Nephron (organoid): ENCODE measurements at regions not wholly inside any gene's neighbourhood (a gene's known extent, or its start where the extent isn't known, plus 50 kb on each side); places are given as distances from the start of the nearest gene placed in this dataset.
A peak's percentile ranks its signal among the peaks of the same experiment; 100 is the strongest.

ENCODE experiments used
- H3K27ac Mint-ChIP-seq, 3 experiments: 2 replicates each; pipeline ENCODE4 v1.8.0; 2020; ENCODE audit warnings: mixed read lengths in 3 of 3, mild to moderate bottlenecking in 2 of 3, moderate library complexity in 1 of 3
- H3K27me3 Mint-ChIP-seq: 2 replicates; pipeline ENCODE4 v1.8.0; 2021; ENCODE audit warnings: low read depth, mild to moderate bottlenecking, moderate library complexity, mixed read lengths
- H3K36me3 Mint-ChIP-seq: 2 replicates; pipeline ENCODE4 v1.8.0; 2020; ENCODE audit warnings: low read depth, mixed read lengths
- H3K4me1 Mint-ChIP-seq: 2 replicates; pipeline ENCODE4 v1.8.0; 2020; ENCODE audit warnings: mixed read lengths
- H3K4me3 Mint-ChIP-seq, 3 experiments: 2 replicates each; pipeline ENCODE4 v1.8.0; 2020; ENCODE audit warnings: mild to moderate bottlenecking in 3 of 3, mixed read lengths in 3 of 3, moderate library complexity in 2 of 3
- H3K9me3 Mint-ChIP-seq: 2 replicates; pipeline ENCODE4 v1.8.0; 2020; ENCODE audit warnings: mixed read lengths
- CTCF ChIP-seq, 3 experiments: fragments of 200-600 bp; sonication (generic); IDR thresholded peaks; one replicate each; pipeline ENCODE4 v1.5.0; 2021; ENCODE audit warnings: antibody characterized with exemption in 3 of 3; ENCODE audit not compliant: unreplicated experiment in 3 of 3

GRCh38 chr5:103475629-103476240 lies 86.9 kb downstream of the NUDT12 start:
- H3K27me3 Mint-ChIP-seq, result no peaks in the 10 kb centered on the region
- peaks cover 8% of the 10 kb centered on the region for H3K4me1 Mint-ChIP-seq
- no peaks in the 10 kb centered on the region for H3K36me3 Mint-ChIP-seq
- H3K4me3 Mint-ChIP-seq, result no peak overlapping the region
- no peak overlapping the region for H3K27ac Mint-ChIP-seq
- TF ChIP-seq CTCF (IDR thresholded peaks at IDR 0.05; ENCODE audit: unreplicated experiment in 3 of 3), result peak; percentile 60 to 82 (median 67)
- H3K9me3 Mint-ChIP-seq, result no peaks in the 10 kb centered on the region

- no peaks in the 10 kb centered on the region for H3K9me3 Mint-ChIP-seq
- peaks cover 8% of the 10 kb centered on the region for H3K4me1 Mint-ChIP-seq
- H3K4me3 Mint-ChIP-seq, result no peak overlapping the region
- H3K27me3 Mint-ChIP-seq, result no peaks in the 10 kb centered on the region
- no peak overlapping the region for H3K27ac Mint-ChIP-seq
- H3K36me3 Mint-ChIP-seq, result no peaks in the 10 kb centered on the region
- no peak for TF ChIP-seq CTCF (IDR thresholded peaks at IDR 0.05; ENCODE audit: unreplicated experiment in 3 of 3)
These were observed 87.9 kb downstream of the NUDT12 start for GRCh38 chr5:103474677-103475076.

- H3K36me3 Mint-ChIP-seq, result no peaks in the 10 kb centered on the region
- H3K4me1 Mint-ChIP-seq, result peaks cover 8% of the 10 kb centered on the region
- no peaks in the 10 kb centered on the region for H3K27me3 Mint-ChIP-seq
- H3K27ac Mint-ChIP-seq, result no peak overlapping the region
- no peak overlapping the region for H3K4me3 Mint-ChIP-seq
- no peak for TF ChIP-seq CTCF (IDR thresholded peaks at IDR 0.05; ENCODE audit: unreplicated experiment in 3 of 3)
- H3K9me3 Mint-ChIP-seq, result no peaks in the 10 kb centered on the region
These were observed 88.9 kb downstream of the NUDT12 start for GRCh38 chr5:103473725-103474124.

GRCh38 chr5:103472830-103473229 lies 89.8 kb downstream of the NUDT12 start:
- H3K36me3 Mint-ChIP-seq, result no peaks in the 10 kb centered on the region
- H3K9me3 Mint-ChIP-seq, result no peaks in the 10 kb centered on the region
- no peak for TF ChIP-seq CTCF (IDR thresholded peaks at IDR 0.05; ENCODE audit: unreplicated experiment in 3 of 3)
- peak overlapping the region in 1 of 3 experiments; percentile 43 for H3K27ac Mint-ChIP-seq
- peaks cover 8% of the 10 kb centered on the region for H3K4me1 Mint-ChIP-seq
- no peak overlapping the region for H3K4me3 Mint-ChIP-seq
- H3K27me3 Mint-ChIP-seq, result no peaks in the 10 kb centered on the region

- Mint-ChIP-seq H3K4me1 (peaks cover 8% of the 10 kb centered on the region), H3K36me3 (no peaks in the 10 kb centered on the region), H3K27ac (no peak overlapping the region), H3K27me3 (no peaks in the 10 kb centered on the region), H3K4me3 (no peak overlapping the region), H3K9me3 (no peaks in the 10 kb centered on the region)
- no peak for TF ChIP-seq CTCF (IDR thresholded peaks at IDR 0.05; ENCODE audit: unreplicated experiment in 3 of 3)
These were observed 90.3 kb downstream of the NUDT12 start for GRCh38 chr5:103472265-103472664.

GRCh38 chr5:103469288-103470040 lies 93.1 kb downstream of the NUDT12 start:
- H3K27ac Mint-ChIP-seq, result no peak overlapping the region

More at GRCh38 chr5:103469288-103470040, 93.1 kb downstream of the NUDT12 start:
- no peak overlapping the region for H3K4me3 Mint-ChIP-seq
- peaks cover 8% of the 10 kb centered on the region for H3K4me1 Mint-ChIP-seq
- TF ChIP-seq CTCF (IDR thresholded peaks at IDR 0.05; ENCODE audit: unreplicated experiment in 3 of 3), result no peak
- no peaks in the 10 kb centered on the region for H3K36me3 Mint-ChIP-seq
- H3K9me3 Mint-ChIP-seq, result no peaks in the 10 kb centered on the region
- H3K27me3 Mint-ChIP-seq, result no peaks in the 10 kb centered on the region
